ENCODE measurements at regions not wholly inside any gene's neighbourhood (a gene's known extent, or its start where the extent isn't known, plus 50 kb on each side); places are given as distances from the start of the nearest gene placed in this dataset.

DNA sequence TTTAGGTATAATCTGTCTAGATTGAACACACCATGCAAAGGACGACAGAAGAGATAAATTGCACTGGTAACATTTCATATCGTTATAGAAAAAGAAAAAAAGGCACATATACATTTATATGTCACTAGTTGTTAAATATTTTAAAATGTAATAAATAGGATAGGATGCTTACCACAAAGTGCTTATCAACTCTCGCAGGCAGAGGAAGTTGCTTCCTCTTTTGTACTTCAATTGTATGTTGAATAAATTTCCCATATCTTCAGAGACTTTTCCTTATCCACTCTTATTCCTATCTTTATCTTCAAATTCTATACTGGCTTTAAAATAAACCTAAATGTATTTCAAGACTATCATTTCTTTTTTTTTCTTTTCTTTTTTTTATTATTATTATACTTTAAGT is 163.3 kb upstream of the SPOCK3 start:
- ChIA-PET POLR2A (no interaction called here), RAD21 (ENCODE audit: low non-redundant PET in 1 of 2, low total read pairs in 2 of 2, uncharacterized antibody in 2 of 2, unreplicated experiment in 2 of 2) (no interaction called here), CTCF (no interaction called here)
- ATAC-seq = no peak
- Histone ChIP-seq H3K9ac (ENCODE audit: low read length) (no peak overlapping the region), H3K79me2 (ENCODE audit: insufficient read depth, low read length) (no peaks in the 10 kb centered on the region), H3K4me1 (ENCODE audit: control insufficient read depth in 1 of 2, insufficient read depth in 2 of 2, low read length in 2 of 2) (no peaks in the 10 kb centered on the region), H2AFZ (ENCODE audit: low read depth, low read length, poor library complexity, severe bottlenecking) (no peak overlapping the region), H3K9me2 (ENCODE audit: insufficient read depth) (no peaks in the 10 kb centered on the region), H3K36me3 (ENCODE audit: control insufficient read depth in 1 of 2, insufficient read depth in 2 of 2, low read length in 2 of 2) (no peaks in the 10 kb centered on the region), H3K9me3 (ENCODE audit: control insufficient read depth in 1 of 2, insufficient read depth in 1 of 2, low read depth in 1 of 2, low read length in 2 of 2) (no peaks in the 10 kb centered on the region), H3K4me2 (ENCODE audit: low read length) (no peak overlapping the region), H3K27me3 (ENCODE audit: insufficient read depth, low read length) (no peaks in the 10 kb centered on the region), H3K27ac (ENCODE audit: low read depth, low read length) (no peak overlapping the region), H3K4me3 (replicated peaks in 1 of 2; ENCODE audit: low read depth in 1 of 2, low read length in 2 of 2) (no peak overlapping the region), H4K20me1 (ENCODE audit: insufficient read depth) (no peaks in the 10 kb centered on the region)
- BruUV-seq (replicated peaks) = no TSS peak
- DNase-seq (ENCODE audit: low read depth, low spot score) = no peak
- intact Hi-C loops (cut with micrococcal nuclease) = no loop called here
- TF ChIP-seq SRF (IDR thresholded peaks at IDR 0.05; ENCODE audit: low read depth) (no peak), TCF7L2 (IDR thresholded peaks at IDR 0.05; ENCODE audit: borderline replicate concordance, extremely low read depth, insufficient read depth, insufficient read length) (no peak), SIN3A (IDR thresholded peaks at IDR 0.05; ENCODE audit: low read depth) (no peak), POLR2A (IDR thresholded peaks at IDR 0.05; ENCODE audit: borderline replicate concordance, extremely low read depth, insufficient read depth, insufficient read length) (no peak), EZH2 (IDR thresholded peaks at IDR 0.05) (no peak), CBX3 (IDR thresholded peaks at IDR 0.05; ENCODE audit: low read depth) (no peak), FOSL1 (IDR thresholded peaks at IDR 0.05; ENCODE audit: low read depth) (no peak), EZH2phosphoT487 (IDR thresholded peaks at IDR 0.05; ENCODE audit: borderline replicate concordance) (no peak), ZFX (IDR thresholded peaks at IDR 0.05) (no peak), POLR2AphosphoS5 (IDR thresholded peaks at IDR 0.05; ENCODE audit: low read depth, low read length) (no peak), YY1 (IDR thresholded peaks at IDR 0.05; ENCODE audit: extremely low read depth, insufficient replicate concordance, low read depth, low read length) (no peak), CEBPB (IDR thresholded peaks at IDR 0.05; ENCODE audit: low read depth) (no peak), ELF1 (IDR thresholded peaks at IDR 0.05; ENCODE audit: borderline replicate concordance, low read depth) (no peak)
- TF ChIP-seq, protein P1, sequence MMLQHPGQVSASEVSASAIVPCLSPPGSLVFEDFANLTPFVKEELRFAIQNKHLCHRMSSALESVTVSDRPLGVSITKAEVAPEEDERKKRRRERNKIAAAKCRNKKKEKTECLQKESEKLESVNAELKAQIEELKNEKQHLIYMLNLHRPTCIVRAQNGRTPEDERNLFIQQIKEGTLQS (IDR thresholded peaks at IDR 0.05) = no peak
- TF ChIP-seq, protein P2, sequence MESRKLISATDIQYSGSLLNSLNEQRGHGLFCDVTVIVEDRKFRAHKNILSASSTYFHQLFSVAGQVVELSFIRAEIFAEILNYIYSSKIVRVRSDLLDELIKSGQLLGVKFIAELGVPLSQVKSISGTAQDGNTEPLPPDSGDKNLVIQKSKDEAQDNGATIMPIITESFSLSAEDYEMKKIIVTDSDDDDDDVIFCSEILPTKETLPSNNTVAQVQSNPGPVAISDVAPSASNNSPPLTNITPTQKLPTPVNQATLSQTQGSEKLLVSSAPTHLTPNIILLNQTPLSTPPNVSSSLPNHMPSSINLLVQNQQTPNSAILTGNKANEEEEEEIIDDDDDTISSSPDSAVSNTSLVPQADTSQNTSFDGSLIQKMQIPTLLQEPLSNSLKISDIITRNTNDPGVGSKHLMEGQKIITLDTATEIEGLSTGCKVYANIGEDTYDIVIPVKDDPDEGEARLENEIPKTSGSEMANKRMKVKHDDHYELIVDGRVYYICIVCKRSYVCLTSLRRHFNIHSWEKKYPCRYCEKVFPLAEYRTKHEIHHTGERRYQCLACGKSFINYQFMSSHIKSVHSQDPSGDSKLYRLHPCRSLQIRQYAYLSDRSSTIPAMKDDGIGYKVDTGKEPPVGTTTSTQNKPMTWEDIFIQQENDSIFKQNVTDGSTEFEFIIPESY (IDR thresholded peaks at IDR 0.05; ENCODE audit: extremely low read depth, insufficient replicate concordance, low read length) = no peak
- TF ChIP-seq, protein P3, sequence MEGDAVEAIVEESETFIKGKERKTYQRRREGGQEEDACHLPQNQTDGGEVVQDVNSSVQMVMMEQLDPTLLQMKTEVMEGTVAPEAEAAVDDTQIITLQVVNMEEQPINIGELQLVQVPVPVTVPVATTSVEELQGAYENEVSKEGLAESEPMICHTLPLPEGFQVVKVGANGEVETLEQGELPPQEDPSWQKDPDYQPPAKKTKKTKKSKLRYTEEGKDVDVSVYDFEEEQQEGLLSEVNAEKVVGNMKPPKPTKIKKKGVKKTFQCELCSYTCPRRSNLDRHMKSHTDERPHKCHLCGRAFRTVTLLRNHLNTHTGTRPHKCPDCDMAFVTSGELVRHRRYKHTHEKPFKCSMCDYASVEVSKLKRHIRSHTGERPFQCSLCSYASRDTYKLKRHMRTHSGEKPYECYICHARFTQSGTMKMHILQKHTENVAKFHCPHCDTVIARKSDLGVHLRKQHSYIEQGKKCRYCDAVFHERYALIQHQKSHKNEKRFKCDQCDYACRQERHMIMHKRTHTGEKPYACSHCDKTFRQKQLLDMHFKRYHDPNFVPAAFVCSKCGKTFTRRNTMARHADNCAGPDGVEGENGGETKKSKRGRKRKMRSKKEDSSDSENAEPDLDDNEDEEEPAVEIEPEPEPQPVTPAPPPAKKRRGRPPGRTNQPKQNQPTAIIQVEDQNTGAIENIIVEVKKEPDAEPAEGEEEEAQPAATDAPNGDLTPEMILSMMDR (IDR thresholded peaks at IDR 0.05 in 2 of 3, conservative IDR thresholded peaks at IDR 0.05 in 1 of 3; ENCODE audit: borderline replicate concordance in 1 of 3, insufficient read depth in 1 of 3, low read depth in 2 of 3, low read length in 2 of 3) = no peak
- TF ChIP-seq, protein P4, sequence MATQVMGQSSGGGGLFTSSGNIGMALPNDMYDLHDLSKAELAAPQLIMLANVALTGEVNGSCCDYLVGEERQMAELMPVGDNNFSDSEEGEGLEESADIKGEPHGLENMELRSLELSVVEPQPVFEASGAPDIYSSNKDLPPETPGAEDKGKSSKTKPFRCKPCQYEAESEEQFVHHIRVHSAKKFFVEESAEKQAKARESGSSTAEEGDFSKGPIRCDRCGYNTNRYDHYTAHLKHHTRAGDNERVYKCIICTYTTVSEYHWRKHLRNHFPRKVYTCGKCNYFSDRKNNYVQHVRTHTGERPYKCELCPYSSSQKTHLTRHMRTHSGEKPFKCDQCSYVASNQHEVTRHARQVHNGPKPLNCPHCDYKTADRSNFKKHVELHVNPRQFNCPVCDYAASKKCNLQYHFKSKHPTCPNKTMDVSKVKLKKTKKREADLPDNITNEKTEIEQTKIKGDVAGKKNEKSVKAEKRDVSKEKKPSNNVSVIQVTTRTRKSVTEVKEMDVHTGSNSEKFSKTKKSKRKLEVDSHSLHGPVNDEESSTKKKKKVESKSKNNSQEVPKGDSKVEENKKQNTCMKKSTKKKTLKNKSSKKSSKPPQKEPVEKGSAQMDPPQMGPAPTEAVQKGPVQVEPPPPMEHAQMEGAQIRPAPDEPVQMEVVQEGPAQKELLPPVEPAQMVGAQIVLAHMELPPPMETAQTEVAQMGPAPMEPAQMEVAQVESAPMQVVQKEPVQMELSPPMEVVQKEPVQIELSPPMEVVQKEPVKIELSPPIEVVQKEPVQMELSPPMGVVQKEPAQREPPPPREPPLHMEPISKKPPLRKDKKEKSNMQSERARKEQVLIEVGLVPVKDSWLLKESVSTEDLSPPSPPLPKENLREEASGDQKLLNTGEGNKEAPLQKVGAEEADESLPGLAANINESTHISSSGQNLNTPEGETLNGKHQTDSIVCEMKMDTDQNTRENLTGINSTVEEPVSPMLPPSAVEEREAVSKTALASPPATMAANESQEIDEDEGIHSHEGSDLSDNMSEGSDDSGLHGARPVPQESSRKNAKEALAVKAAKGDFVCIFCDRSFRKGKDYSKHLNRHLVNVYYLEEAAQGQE (IDR thresholded peaks at IDR 0.05; ENCODE audit: low read depth) = no peak
- TF ChIP-seq, protein P5, sequence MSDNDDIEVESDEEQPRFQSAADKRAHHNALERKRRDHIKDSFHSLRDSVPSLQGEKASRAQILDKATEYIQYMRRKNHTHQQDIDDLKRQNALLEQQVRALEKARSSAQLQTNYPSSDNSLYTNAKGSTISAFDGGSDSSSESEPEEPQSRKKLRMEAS (IDR thresholded peaks at IDR 0.05) = no peak

All from HCT116 (cell line).